ENCODE measurements at regions not wholly inside any gene's neighbourhood (a gene's known extent, or its start where the extent isn't known, plus 50 kb on each side); places are given as distances from the start of the nearest gene placed in this dataset.

- DNase-seq = no peak
These were observed 411.4 kb downstream of the CCDC91 start for GRCh38 chr12:28601570-28602058.

- no peak for DNase-seq
These were observed 412.5 kb downstream of the CCDC91 start for GRCh38 chr12:28602786-28603185.

GRCh38 chr12:28603239-28603638 lies 413.0 kb downstream of the CCDC91 start:
- DNase-seq = no peak

GRCh38 chr12:28603801-28604200 lies 413.5 kb downstream of the CCDC91 start:
- DNase-seq = no peak

GRCh38 chr12:28604240-28604639 lies 414.0 kb downstream of the CCDC91 start:
- no peak for DNase-seq

GRCh38 chr12:28606967-28607557 lies 416.8 kb downstream of the CCDC91 start:
- DNase-seq = no peak

GRCh38 chr12:28610401-28611114 lies 420.3 kb downstream of the CCDC91 start:
- DNase-seq = no peak

GRCh38 chr12:28611115-28611435 lies 420.8 kb downstream of the CCDC91 start:
- DNase-seq = no peak

- no peak for DNase-seq
These were observed 421.2 kb downstream of the CCDC91 start for GRCh38 chr12:28611449-28611848.

GRCh38 chr12:28618171-28618570 lies 427.9 kb downstream of the CCDC91 start:
- no peak for DNase-seq

GRCh38 chr12:28618772-28619171 lies 428.5 kb downstream of the CCDC91 start:
- DNase-seq = no peak

GRCh38 chr12:28620281-28620680 lies 430.0 kb downstream of the CCDC91 start:
- DNase-seq = no peak

- no peak for DNase-seq
These were observed 432.1 kb downstream of the CCDC91 start for GRCh38 chr12:28622406-28622805.

- no peak for DNase-seq
These were observed 436.2 kb downstream of the CCDC91 start for GRCh38 chr12:28626504-28626903.

- DNase-seq = no peak
These were observed 439.4 kb downstream of the CCDC91 start for GRCh38 chr12:28629691-28630090.

GRCh38 chr12:28631831-28632230 lies 441.6 kb downstream of the CCDC91 start:
- DNase-seq = no peak

GRCh38 chr12:28640519-28640918 lies 450.3 kb downstream of the CCDC91 start:
- no peak for DNase-seq

GRCh38 chr12:28645436-28645835 lies 455.2 kb downstream of the CCDC91 start:
- DNase-seq = no peak

GRCh38 chr12:28645891-28646290 lies 455.6 kb downstream of the CCDC91 start:
- no peak for DNase-seq

GRCh38 chr12:28650906-28651305 lies 460.6 kb downstream of the CCDC91 start:
- no peak for DNase-seq

- no peak for DNase-seq
These were observed 462.0 kb downstream of the CCDC91 start for GRCh38 chr12:28652239-28652638.

- DNase-seq = no peak
These were observed 467.1 kb upstream of the FAR2 start for GRCh38 chr12:28681980-28682379.

- no peak for DNase-seq
These were observed 465.7 kb upstream of the FAR2 start for GRCh38 chr12:28683366-28683765.

GRCh38 chr12:28689398-28690175 lies 459.5 kb upstream of the FAR2 start:
- no peak for DNase-seq

Data from stimulated activated naive CD4-positive, alpha-beta T cell (primary cell).